ENCODE measurements at regions not wholly inside any gene's neighbourhood (a gene's known extent, or its start where the extent isn't known, plus 50 kb on each side); places are given as distances from the start of the nearest gene placed in this dataset.

DNA sequence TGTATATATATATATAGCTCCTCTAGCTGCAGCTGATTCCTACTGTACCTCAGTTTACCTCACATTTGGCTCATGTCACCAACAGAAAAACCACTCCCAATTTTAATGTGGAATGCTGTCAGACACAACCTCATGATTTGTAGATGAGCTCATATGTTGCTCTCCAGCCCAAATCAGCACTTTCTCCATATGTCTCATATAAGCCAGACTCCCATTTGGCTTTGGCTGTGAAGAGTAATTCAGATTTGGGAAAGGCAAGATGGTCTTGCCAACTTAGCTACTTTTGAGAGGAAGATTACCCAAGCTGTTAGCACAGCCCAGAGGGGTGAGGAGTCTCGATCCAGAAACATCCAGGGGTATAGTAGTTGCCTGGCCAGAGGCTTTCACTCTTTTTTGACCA, 342.2 kb upstream of the NT5E start:
- no peak for TF ChIP-seq SP1 (IDR thresholded peaks at IDR 0.05)
- no peak for TF ChIP-seq ELF4 (IDR thresholded peaks at IDR 0.05)
- TF ChIP-seq SUZ12 (IDR thresholded peaks at IDR 0.05): no peak

Measured in HEK293T (cell line).